A549 (cell line): ENCODE measurements at regions not wholly inside any gene's neighbourhood (a gene's known extent, or its start where the extent isn't known, plus 50 kb on each side); places are given as distances from the start of the nearest gene placed in this dataset.

Source experiments
- ATAC-seq, 2 experiments: fragments of 200-7000 bp in 1 of 2; fragments of >200 bp in 1 of 2; cut with Nextera tagmentation in 1 of 2; cut with Tn5 transposase in 1 of 2; 3 replicates each; pipeline versions ENCODE4 v1.8.0 to v1.9.1; 2018 to 2020; ENCODE audit warnings: mild to moderate bottlenecking in 1 of 2, moderate library complexity in 1 of 2
- CTCF ChIA-PET: fragments of 300-600 bp; sonication (Branson Sonifier 250); formaldehyde crosslinking; extraction: SDS; loops from one replicate; lab custom pipeline; 2021; ENCODE audit warnings: antibody characterized with exemption, inconsistent platforms; lab: Yijun Ruan, JAX
- POLR2A ChIA-PET: fragments of 350-600 bp; formaldehyde crosslinking; extraction: SDS; loops from one replicate; lab custom pipeline; 2021; ENCODE audit warnings: antibody characterized with exemption, inconsistent platforms; lab: Yijun Ruan, JAX
- DNase-seq, 2 experiments: peaks; one replicate each; pipeline versions ENCODE4 v3.0.0 to v3.0.0-alpha.2; 2011 to 2016; ENCODE audit warnings: low read depth in 1 of 2, low spot score in 1 of 2
- FAIRE-seq: peaks from 2 replicates; lab custom pipeline; 2011; peaks lifted over from hg19 to GRCh38; lab: Jason Lieb, UNC
- H3K27ac ChIP-seq, 2 experiments: fragments of >200 bp; sonication (Bioruptor Twin); formaldehyde crosslinking; 3 replicates each; pipeline ENCODE4 v1.5.1; 2016 to 2017
- H3K4me1 ChIP-seq: fragments of >200 bp; sonication (Bioruptor Twin); formaldehyde crosslinking; 3 replicates; pipeline ENCODE4 v1.6.1; 2016
- H3K4me2 ChIP-seq: fragments of >200 bp; sonication (Bioruptor Twin); formaldehyde crosslinking; 3 replicates; pipeline ENCODE4 v1.6.1; 2016
- H3K4me3 ChIP-seq: fragments of >200 bp; sonication (Bioruptor Twin); formaldehyde crosslinking; 3 replicates; pipeline ENCODE4 v1.5.1; 2016
- H3K9me3 ChIP-seq: fragments of >200 bp; sonication (Bioruptor Twin); formaldehyde crosslinking; 3 replicates; pipeline ENCODE4 v1.6.1; 2016
- ATOH8 ChIP-seq: fragments of 250-450 bp; sonication (Bioruptor Pico); IDR thresholded peaks from 2 replicates; pipeline ENCODE4 v1.5.0; 2020; ENCODE audit warnings: low read depth, mild to moderate bottlenecking, moderate library complexity
- BHLHE40 ChIP-seq: IDR thresholded peaks from 2 replicates; pipeline ENCODE4 v1.6.1; 2012; ENCODE audit warnings: low read depth, low read length, inconsistent platforms
- CBX2 ChIP-seq: fragments of 200-600 bp; sonication (generic); IDR thresholded peaks from 2 replicates; pipeline ENCODE4 v1.6.1; 2016; ENCODE audit warnings: low read depth, mild to moderate bottlenecking, borderline replicate concordance
- CBX8 ChIP-seq: fragments of 200-600 bp; sonication (generic); IDR thresholded peaks from 2 replicates; pipeline ENCODE4 v1.6.1; 2016
- CEBPB ChIP-seq, 2 experiments: fragments of >200 bp in 1 of 2; sonication (Bioruptor Twin) in 1 of 2; formaldehyde crosslinking in 1 of 2; IDR thresholded peaks; 2 replicates each; pipeline ENCODE4 v1.6.1; 2012 to 2016
- CHD2 ChIP-seq: fragments of 150-350 bp; IDR thresholded peaks from 2 replicates; pipeline ENCODE4 v1.6.1; 2014; ENCODE audit warnings: low read length; ENCODE audit not compliant: partially characterized antibody
- CHD4 ChIP-seq: fragments of 200-600 bp; sonication (generic); IDR thresholded peaks from 2 replicates; pipeline ENCODE4 v1.6.1; 2016; ENCODE audit warnings: antibody characterized with exemption, mild to moderate bottlenecking, borderline replicate concordance
- CTCF ChIP-seq: fragments of >200 bp; sonication (Bioruptor Twin); formaldehyde crosslinking; IDR thresholded peaks from 3 replicates; pipeline ENCODE4 v1.5.1; 2016
- EHMT2 ChIP-seq: fragments of 200-600 bp; sonication (generic); IDR thresholded peaks from 2 replicates; pipeline ENCODE4 v1.6.1; 2016; ENCODE audit warnings: antibody characterized with exemption, low read depth, mild to moderate bottlenecking, moderate library complexity
- ELK1 ChIP-seq: fragments of 150-350 bp; IDR thresholded peaks from 2 replicates; pipeline ENCODE4 v1.6.1; 2014; ENCODE audit warnings: low read depth, mild to moderate bottlenecking, low read length
- EP300 ChIP-seq, 2 experiments: fragments of >200 bp; sonication (Bioruptor Twin); formaldehyde crosslinking; IDR thresholded peaks; 2 replicates in 1 of 2; 3 replicates in 1 of 2; pipeline ENCODE4 v1.6.1; 2016 to 2017
- HDAC2 ChIP-seq: fragments of 200-600 bp; sonication (generic); IDR thresholded peaks from 2 replicates; pipeline ENCODE4 v1.6.1; 2016
- HES2 ChIP-seq: fragments of >200 bp; sonication (Bioruptor Twin); formaldehyde crosslinking; IDR thresholded peaks from 2 replicates; pipeline ENCODE4 v1.6.1; 2016
- HOXA7 ChIP-seq: fragments of 250-450 bp; sonication (Bioruptor Pico); IDR thresholded peaks from 2 replicates; pipeline ENCODE4 v1.5.0; 2020; ENCODE audit warnings: mild to moderate bottlenecking, moderate library complexity
- HOXB13 ChIP-seq: fragments of 250-450 bp; sonication (Bioruptor Pico); IDR thresholded peaks from 2 replicates; pipeline ENCODE4 v1.5.0; 2020; ENCODE audit warnings: low read depth, mild to moderate bottlenecking, moderate library complexity
- JUN ChIP-seq, 2 experiments: fragments of >200 bp; sonication (Bioruptor Twin); formaldehyde crosslinking; IDR thresholded peaks; 2 replicates in 1 of 2; 3 replicates in 1 of 2; pipeline ENCODE4 v1.6.1; 2016 to 2017
- MAFK ChIP-seq: fragments of 450-650 bp; IDR thresholded peaks from 2 replicates; pipeline ENCODE4 v1.6.1; 2014; ENCODE audit not compliant: partially characterized antibody
- MAX ChIP-seq: IDR thresholded peaks from 2 replicates; pipeline ENCODE4 v1.6.1; 2012
- NFE2L2 ChIP-seq: fragments of 150-350 bp; conservative IDR thresholded peaks from 2 replicates; pipeline ENCODE4 v1.6.1; 2014; ENCODE audit warnings: low read length
- NPAS2 ChIP-seq: fragments of 250-450 bp; sonication (Bioruptor Pico); IDR thresholded peaks from 2 replicates; pipeline ENCODE4 v1.8.0; 2022; ENCODE audit warnings: mild to moderate bottlenecking, moderate library complexity, borderline replicate concordance
- PHF8 ChIP-seq: fragments of 200-600 bp; sonication (generic); IDR thresholded peaks from 2 replicates; pipeline ENCODE4 v1.6.1; 2016; ENCODE audit warnings: low read depth, mild to moderate bottlenecking, antibody characterized with exemption, moderate library complexity, borderline replicate concordance
- POLR2A ChIP-seq: IDR thresholded peaks from 2 replicates; pipeline ENCODE4 v1.6.1; 2012; ENCODE audit warnings: mild to moderate bottlenecking, low read length
- RAD21 ChIP-seq, 2 experiments: fragments of >200 bp in 1 of 2; sonication (Bioruptor Twin) in 1 of 2; formaldehyde crosslinking in 1 of 2; IDR thresholded peaks in 1 of 2; conservative IDR thresholded peaks in 1 of 2; 2 replicates in 1 of 2; 3 replicates in 1 of 2; pipeline ENCODE4 v1.6.1; 2012 to 2018; ENCODE audit warnings: inconsistent platforms in 1 of 2
- RARB ChIP-seq: fragments of 250-450 bp; sonication (Bioruptor Pico); IDR thresholded peaks from 2 replicates; pipeline ENCODE4 v1.8.0; 2021; ENCODE audit warnings: mild to moderate bottlenecking, moderate library complexity
- RCOR1 ChIP-seq: fragments of 150-350 bp; IDR thresholded peaks from 2 replicates; pipeline ENCODE4 v1.6.1; 2014; ENCODE audit warnings: antibody characterized with exemption, low read length, low read depth
- RFX5 ChIP-seq: fragments of 450-650 bp; IDR thresholded peaks from 2 replicates; pipeline ENCODE4 v1.7.1; 2014; ENCODE audit warnings: antibody characterized with exemption, mild to moderate bottlenecking, moderate library complexity
- RNF2 ChIP-seq: fragments of 200-600 bp; sonication (generic); IDR thresholded peaks from 2 replicates; pipeline ENCODE4 v1.6.1; 2016; ENCODE audit warnings: low read depth, mild to moderate bottlenecking, antibody characterized with exemption, moderate library complexity, borderline replicate concordance
- SREBF2 ChIP-seq: fragments of 450-650 bp; IDR thresholded peaks from 2 replicates; pipeline ENCODE4 v1.6.1; 2014; ENCODE audit warnings: mild to moderate bottlenecking, moderate library complexity
- TFCP2L1 ChIP-seq: fragments of 250-450 bp; sonication (Bioruptor Pico); IDR thresholded peaks from 2 replicates; pipeline ENCODE4 v1.5.0; 2021; ENCODE audit warnings: mild to moderate bottlenecking
- USF2 ChIP-seq: fragments of 450-650 bp; IDR thresholded peaks from 2 replicates; pipeline ENCODE4 v1.6.1; 2014; ENCODE audit warnings: antibody characterized with exemption
- ZC3H11A ChIP-seq: fragments of 450-650 bp; IDR thresholded peaks from 2 replicates; pipeline ENCODE4 v1.6.1; 2014; ENCODE audit warnings: antibody characterized with exemption, mild to moderate bottlenecking
- ZSCAN20 ChIP-seq: fragments of 250-450 bp; sonication (Bioruptor Pico); IDR thresholded peaks from 2 replicates; pipeline ENCODE4 v1.8.0; 2022; ENCODE audit warnings: mild to moderate bottlenecking, moderate library complexity
- WGBS: methylation state at CpG from one replicate; pipeline ENCODE4 v1.1.6; 2017; ENCODE audit errors: missing lambda C conversion rate; 5-methylcytosine and 5-hydroxymethylcytosine counted together

- WGBS: 18% methylated on average over 1 of the region's 1 CpG
Observed at GRCh38 chr10:91146146-91146545, 74.3 kb upstream of the PCGF5 start.

GRCh38 chr10:91149550-91149949 lies 70.9 kb upstream of the PCGF5 start:
- no peak for ATAC-seq
- no peaks in the 10 kb centered on the region for H3K9me3 ChIP-seq
- H3K27ac ChIP-seq: no peak overlapping the region
- FAIRE-seq: no peak
- H3K4me1 ChIP-seq: no peaks in the 10 kb centered on the region; the same call in 2 of the 3 replicates
- ChIA-PET CTCF (no interaction called here), POLR2A (interaction anchor here (0.9 kb wide), 1 partner anchor 9 kb away, joined by 3 read pairs; no protein-coding TSS in a partner anchor)
- H3K4me2 ChIP-seq: no peak overlapping the region
- no peak for DNase-seq
- no peak for TF ChIP-seq RNF2
- no peak for TF ChIP-seq JUN (IDR thresholded peaks at IDR 0.05)
- no peak for TF ChIP-seq USF2
- TF ChIP-seq ZC3H11A: no peak
- TF ChIP-seq CBX8: no peak
- TF ChIP-seq NFE2L2: no peak
- TF ChIP-seq RCOR1: no peak
- no peak for TF ChIP-seq EP300 (IDR thresholded peaks at IDR 0.05)
- TF ChIP-seq NPAS2 (CRISPR knock-in tag): no peak
- TF ChIP-seq ELK1: no peak
- TF ChIP-seq CHD4: no peak
- no peak for TF ChIP-seq TFCP2L1 (CRISPR knock-in tag)
- TF ChIP-seq RAD21 (conservative IDR thresholded peaks at IDR 0.05 in 1 of 2, IDR thresholded peaks at IDR 0.05 in 1 of 2): no peak
- TF ChIP-seq ATOH8 (CRISPR knock-in tag): no peak
- no peak for TF ChIP-seq HDAC2
- TF ChIP-seq MAFK: no peak
- TF ChIP-seq RFX5: no peak
- no peak for TF ChIP-seq CHD2
- TF ChIP-seq SREBF2: no peak
- TF ChIP-seq HES2: no peak
- no peak overlapping the region for H3K4me3 ChIP-seq
- WGBS: 85% methylated on average over 3 of the region's 3 CpGs

More at GRCh38 chr10:91146146-91146545, 74.3 kb upstream of the PCGF5 start:
- TF ChIP-seq EHMT2: no peak
- TF ChIP-seq CHD2: no peak
- TF ChIP-seq PHF8: no peak
- TF ChIP-seq HOXA7 (CRISPR knock-in tag): no peak
- no peak for TF ChIP-seq RARB (CRISPR knock-in tag)
- no peak for TF ChIP-seq CEBPB (IDR thresholded peaks at IDR 0.05)
- no peak for TF ChIP-seq EP300 (IDR thresholded peaks at IDR 0.05)
- TF ChIP-seq MAFK: no peak
- TF ChIP-seq ZSCAN20 (CRISPR knock-in tag): no peak
- TF ChIP-seq MAX: no peak
- TF ChIP-seq HOXB13 (CRISPR knock-in tag): no peak
- no peak for TF ChIP-seq CHD4
- no peak for TF ChIP-seq CBX2
- TF ChIP-seq POLR2A: no peak
- no peak for TF ChIP-seq BHLHE40
- TF ChIP-seq JUN (IDR thresholded peaks at IDR 0.05): no peak
- no peak for TF ChIP-seq HDAC2
- no peak for TF ChIP-seq CTCF
- TF ChIP-seq RFX5: no peak
- POLR2A ChIA-PET: no interaction called here
- peaks cover 14% of the 10 kb centered on the region; the same call in 2 of the 3 replicates for H3K4me1 ChIP-seq
- no peak overlapping the region for H3K4me3 ChIP-seq
- FAIRE-seq: no peak
- CTCF ChIA-PET: no interaction called here
- DNase-seq: no peak
- H3K27ac ChIP-seq: no peak overlapping the region; a peak in 1 of 6 replicates
- H3K9me3 ChIP-seq: no peaks in the 10 kb centered on the region
- ATAC-seq: no peak
- no peak overlapping the region for H3K4me2 ChIP-seq
